HG02852 (cell line): ENCODE measurements at regions not wholly inside any gene's neighbourhood (a gene's known extent, or its start where the extent isn't known, plus 50 kb on each side); places are given as distances from the start of the nearest gene placed in this dataset.
"Not testable (repeated sequence)": the region's sequence is repeated elsewhere in the genome, so short reads cannot be mapped to it uniquely, and the experiment has no call there.

Experiments used
- ATAC-seq: cut with Tn5 transposase; IDR thresholded peaks from one replicate; pipeline ENCODE4 v1.9.1; 2021; ENCODE audit warnings: mild to moderate bottlenecking, moderate library complexity; ENCODE audit not compliant: unreplicated experiment

GRCh38 chr3:168977716-168978374 is 685.7 kb downstream of the MECOM start:
- no peak for ATAC-seq

- no peak for ATAC-seq
Measured at GRCh38 chr3:168976969-168977368, 686.5 kb downstream of the MECOM start.

GRCh38 chr3:168975576-168975975 is 687.9 kb downstream of the MECOM start:
- no peak for ATAC-seq

- ATAC-seq, result no peak
Measured at GRCh38 chr3:168974617-168975403, 688.7 kb downstream of the MECOM start.

- no peak for ATAC-seq
Measured at GRCh38 chr3:168973897-168974296, 689.6 kb downstream of the MECOM start.

- no peak for ATAC-seq
Measured at GRCh38 chr3:168973206-168973605, 690.3 kb downstream of the MECOM start.

- no peak for ATAC-seq
Measured at GRCh38 chr3:168968609-168969008, 694.9 kb downstream of the MECOM start.

- no peak for ATAC-seq
Measured at GRCh38 chr3:168964736-168965135, 698.8 kb downstream of the MECOM start.

GRCh38 chr3:168961271-168961670 is 702.2 kb downstream of the MECOM start:
- ATAC-seq, result no peak

GRCh38 chr3:168959731-168960130 is 703.8 kb downstream of the MECOM start:
- no peak for ATAC-seq

GRCh38 chr3:168958466-168958865 is 705.0 kb downstream of the MECOM start:
- ATAC-seq, result no peak

- no peak for ATAC-seq
Measured at GRCh38 chr3:168956076-168956475, 707.4 kb downstream of the MECOM start.

- ATAC-seq, result no peak
Measured at GRCh38 chr3:168952551-168952950, 711.0 kb downstream of the MECOM start.

- no peak for ATAC-seq
Measured at GRCh38 chr3:168951884-168952283, 711.6 kb downstream of the MECOM start.

- ATAC-seq, result no peak
Measured at GRCh38 chr3:168951368-168951767, 712.1 kb downstream of the MECOM start.

GRCh38 chr3:168950622-168951021 is 712.9 kb downstream of the MECOM start:
- ATAC-seq, result no peak

- ATAC-seq, result no peak
Measured at GRCh38 chr3:168939651-168940238, 723.8 kb downstream of the MECOM start.

- no peak for ATAC-seq
Measured at GRCh38 chr3:168933614-168934013, 729.9 kb downstream of the MECOM start.

GRCh38 chr3:168929997-168930396 is 733.5 kb downstream of the MECOM start:
- ATAC-seq, result not testable (repeated sequence)

GRCh38 chr3:168926426-168926825 is 737.1 kb downstream of the MECOM start:
- ATAC-seq, result no peak

GRCh38 chr3:168925568-168925967 is 737.9 kb downstream of the MECOM start:
- no peak for ATAC-seq

GRCh38 chr3:168914662-168915061 is 748.9 kb downstream of the MECOM start:
- no peak for ATAC-seq
